HL-60 (cell line): ENCODE measurements at regions not wholly inside any gene's neighbourhood (a gene's known extent, or its start where the extent isn't known, plus 50 kb on each side); places are given as distances from the start of the nearest gene placed in this dataset.

Experiments
- DNase-seq, 2 experiments: peaks; one replicate each; pipeline ENCODE4 v3.0.0-alpha.2; 2010 to 2020; ENCODE audit warnings: low read depth in 1 of 2, low spot score in 1 of 2
- H3K27ac ChIP-seq: fragments of 250-450 bp; sonication (Bioruptor Pico); replicated peaks from 2 replicates; pipeline ENCODE4 v1.5.1; 2020; ENCODE audit warnings: mild to moderate bottlenecking, moderate library complexity
- H3K27me3 ChIP-seq: fragments of 250-450 bp; sonication (Bioruptor Pico); 2 replicates; pipeline ENCODE4 v1.5.1; 2021; ENCODE audit warnings: mild to moderate bottlenecking, moderate library complexity; ENCODE audit not compliant: insufficient read depth, poor library complexity, severe bottlenecking
- H3K4me3 ChIP-seq: replicated peaks from 2 replicates; pipeline ENCODE4 v1.5.1; 2011; ENCODE audit warnings: mild to moderate bottlenecking, control low read depth, low read length; ENCODE audit not compliant: insufficient read depth
- CTCF ChIP-seq: IDR thresholded peaks from one replicate; pipeline ENCODE4 v1.5.1; 2011; ENCODE audit warnings: low read length, control low read depth, inconsistent platforms; ENCODE audit not compliant: insufficient read depth
- GABPA ChIP-seq: IDR thresholded peaks from 2 replicates; pipeline ENCODE4 v1.6.1; 2012; ENCODE audit warnings: low read depth
- POLR2AphosphoS5 ChIP-seq: IDR thresholded peaks from 2 replicates; pipeline ENCODE4 v1.6.1; 2012; ENCODE audit warnings: low read depth
- SPI1 ChIP-seq: IDR thresholded peaks from 2 replicates; pipeline ENCODE4 v1.6.1; 2012; ENCODE audit warnings: low read depth, mild to moderate bottlenecking, borderline replicate concordance
- TF ChIP-seq, protein P1 (sequence below): IDR thresholded peaks from 2 replicates; pipeline ENCODE4 v1.6.1; 2012; ENCODE audit warnings: low read depth; ENCODE audit not compliant: insufficient replicate concordance

DNA sequence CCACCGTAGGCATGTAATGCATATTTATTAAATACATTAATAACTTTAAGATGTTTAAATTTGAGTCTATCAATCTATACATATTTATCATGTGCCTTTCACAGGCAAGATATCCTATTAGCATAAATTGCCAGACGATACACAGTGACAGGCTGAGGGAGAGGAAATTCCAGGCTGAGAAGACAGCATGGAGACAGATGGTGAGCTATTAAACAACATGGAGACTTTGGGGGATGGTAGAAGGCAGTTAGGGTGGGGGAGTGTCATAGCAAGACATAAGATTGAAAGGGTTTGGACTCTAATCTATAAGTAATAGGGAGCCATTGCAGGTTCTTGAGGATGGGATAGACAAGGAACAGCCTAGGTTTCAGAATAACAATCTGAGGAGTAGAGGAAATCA lies 138.5 kb downstream of the NXPE2 start:
- H3K27ac ChIP-seq, result no peak overlapping the region
- H3K27me3 ChIP-seq, result peaks cover 6% of the 10 kb centered on the region
- no peak overlapping the region for H3K4me3 ChIP-seq
- no peak for TF ChIP-seq POLR2AphosphoS5
- TF ChIP-seq, protein P1, sequence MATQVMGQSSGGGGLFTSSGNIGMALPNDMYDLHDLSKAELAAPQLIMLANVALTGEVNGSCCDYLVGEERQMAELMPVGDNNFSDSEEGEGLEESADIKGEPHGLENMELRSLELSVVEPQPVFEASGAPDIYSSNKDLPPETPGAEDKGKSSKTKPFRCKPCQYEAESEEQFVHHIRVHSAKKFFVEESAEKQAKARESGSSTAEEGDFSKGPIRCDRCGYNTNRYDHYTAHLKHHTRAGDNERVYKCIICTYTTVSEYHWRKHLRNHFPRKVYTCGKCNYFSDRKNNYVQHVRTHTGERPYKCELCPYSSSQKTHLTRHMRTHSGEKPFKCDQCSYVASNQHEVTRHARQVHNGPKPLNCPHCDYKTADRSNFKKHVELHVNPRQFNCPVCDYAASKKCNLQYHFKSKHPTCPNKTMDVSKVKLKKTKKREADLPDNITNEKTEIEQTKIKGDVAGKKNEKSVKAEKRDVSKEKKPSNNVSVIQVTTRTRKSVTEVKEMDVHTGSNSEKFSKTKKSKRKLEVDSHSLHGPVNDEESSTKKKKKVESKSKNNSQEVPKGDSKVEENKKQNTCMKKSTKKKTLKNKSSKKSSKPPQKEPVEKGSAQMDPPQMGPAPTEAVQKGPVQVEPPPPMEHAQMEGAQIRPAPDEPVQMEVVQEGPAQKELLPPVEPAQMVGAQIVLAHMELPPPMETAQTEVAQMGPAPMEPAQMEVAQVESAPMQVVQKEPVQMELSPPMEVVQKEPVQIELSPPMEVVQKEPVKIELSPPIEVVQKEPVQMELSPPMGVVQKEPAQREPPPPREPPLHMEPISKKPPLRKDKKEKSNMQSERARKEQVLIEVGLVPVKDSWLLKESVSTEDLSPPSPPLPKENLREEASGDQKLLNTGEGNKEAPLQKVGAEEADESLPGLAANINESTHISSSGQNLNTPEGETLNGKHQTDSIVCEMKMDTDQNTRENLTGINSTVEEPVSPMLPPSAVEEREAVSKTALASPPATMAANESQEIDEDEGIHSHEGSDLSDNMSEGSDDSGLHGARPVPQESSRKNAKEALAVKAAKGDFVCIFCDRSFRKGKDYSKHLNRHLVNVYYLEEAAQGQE, result no peak
- DNase-seq, result no peak

DNA sequence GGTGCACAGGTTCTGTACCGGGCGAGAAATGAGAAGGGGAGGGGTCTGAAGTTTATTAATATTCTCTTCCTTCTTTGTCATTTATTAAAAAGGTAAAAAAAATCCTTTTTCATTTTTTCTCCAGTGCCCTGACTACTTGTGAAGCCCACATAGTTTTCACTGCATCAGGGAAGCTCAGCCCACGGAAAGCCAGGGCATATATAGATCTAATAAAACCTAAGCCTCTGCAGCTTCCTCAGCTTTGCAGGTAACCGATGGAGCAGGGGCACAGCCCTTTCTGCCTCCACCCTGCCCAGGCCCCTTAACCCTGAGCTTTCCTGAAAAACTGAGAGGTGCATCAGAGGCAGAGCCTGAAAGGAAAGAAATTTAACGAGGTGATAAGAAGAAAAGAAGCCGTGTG lies 140.1 kb downstream of the NXPE2 start:
- Histone ChIP-seq H3K27me3 (peaks cover 6% of the 10 kb centered on the region), H3K4me3 (no peak overlapping the region), H3K27ac (no peak overlapping the region)
- TF ChIP-seq GABPA (no peak), SPI1 (no peak)
- no peak for DNase-seq

GRCh38 chr11:114819028-114819427 lies 140.7 kb downstream of the NXPE2 start:
- no peak for DNase-seq
- H3K27ac ChIP-seq, result no peak overlapping the region
- peaks cover 6% of the 10 kb centered on the region for H3K27me3 ChIP-seq
- H3K4me3 ChIP-seq, result no peak overlapping the region
- TF ChIP-seq SPI1, result no peak
- TF ChIP-seq, protein P1, result no peak
- TF ChIP-seq GABPA, result no peak
- TF ChIP-seq CTCF, result no peak
- TF ChIP-seq POLR2AphosphoS5, result no peak

- Histone ChIP-seq H3K27me3 (peaks cover 6% of the 10 kb centered on the region), H3K27ac (no peak overlapping the region), H3K4me3 (no peak overlapping the region)
- no peak for DNase-seq
- TF ChIP-seq POLR2AphosphoS5, result no peak
- TF ChIP-seq CTCF, result no peak
- no peak for TF ChIP-seq GABPA
- no peak for TF ChIP-seq SPI1
- TF ChIP-seq, protein P1, result no peak
These were observed 142.3 kb downstream of the NXPE2 start for GRCh38 chr11:114820621-114821020.
